ENCODE measurements at regions not wholly inside any gene's neighbourhood (a gene's known extent, or its start where the extent isn't known, plus 50 kb on each side); places are given as distances from the start of the nearest gene placed in this dataset.

DNA sequence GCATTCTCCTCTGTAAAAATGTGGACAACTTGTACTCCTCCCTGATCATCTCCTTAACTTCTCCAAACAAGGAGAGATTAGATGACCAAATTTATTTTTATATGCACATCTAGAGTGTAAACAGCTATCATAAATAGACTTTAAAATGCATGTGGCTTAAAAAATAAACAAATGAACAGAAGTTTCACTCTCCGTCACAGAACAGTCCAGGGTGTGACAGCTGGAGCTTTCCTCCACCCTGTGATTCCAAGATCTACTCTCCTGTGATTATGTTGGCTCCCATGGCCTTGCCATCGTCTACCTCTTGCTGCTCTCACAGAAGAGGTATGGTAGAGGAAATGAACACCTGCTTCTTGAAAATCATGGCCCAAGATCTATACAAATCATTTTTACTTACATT, 560.2 kb downstream of the TOX3 start:
- DNase-seq (ENCODE audit: low read depth in 1 of 2, low spot score in 1 of 2) = no peak
- no peak overlapping the region for H3K4me3 ChIP-seq (replicated peaks; ENCODE audit: insufficient read depth, low read length)
- TF ChIP-seq, protein P1, sequence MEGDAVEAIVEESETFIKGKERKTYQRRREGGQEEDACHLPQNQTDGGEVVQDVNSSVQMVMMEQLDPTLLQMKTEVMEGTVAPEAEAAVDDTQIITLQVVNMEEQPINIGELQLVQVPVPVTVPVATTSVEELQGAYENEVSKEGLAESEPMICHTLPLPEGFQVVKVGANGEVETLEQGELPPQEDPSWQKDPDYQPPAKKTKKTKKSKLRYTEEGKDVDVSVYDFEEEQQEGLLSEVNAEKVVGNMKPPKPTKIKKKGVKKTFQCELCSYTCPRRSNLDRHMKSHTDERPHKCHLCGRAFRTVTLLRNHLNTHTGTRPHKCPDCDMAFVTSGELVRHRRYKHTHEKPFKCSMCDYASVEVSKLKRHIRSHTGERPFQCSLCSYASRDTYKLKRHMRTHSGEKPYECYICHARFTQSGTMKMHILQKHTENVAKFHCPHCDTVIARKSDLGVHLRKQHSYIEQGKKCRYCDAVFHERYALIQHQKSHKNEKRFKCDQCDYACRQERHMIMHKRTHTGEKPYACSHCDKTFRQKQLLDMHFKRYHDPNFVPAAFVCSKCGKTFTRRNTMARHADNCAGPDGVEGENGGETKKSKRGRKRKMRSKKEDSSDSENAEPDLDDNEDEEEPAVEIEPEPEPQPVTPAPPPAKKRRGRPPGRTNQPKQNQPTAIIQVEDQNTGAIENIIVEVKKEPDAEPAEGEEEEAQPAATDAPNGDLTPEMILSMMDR (IDR thresholded peaks at IDR 0.05; ENCODE audit: insufficient read depth, low read length) = no peak
- TF ChIP-seq POLR2AphosphoS5 (IDR thresholded peaks at IDR 0.05; ENCODE audit: low read depth) (no peak), GABPA (IDR thresholded peaks at IDR 0.05; ENCODE audit: low read depth) (no peak), SPI1 (IDR thresholded peaks at IDR 0.05; ENCODE audit: borderline replicate concordance, low read depth) (no peak)
- TF ChIP-seq, protein P2, sequence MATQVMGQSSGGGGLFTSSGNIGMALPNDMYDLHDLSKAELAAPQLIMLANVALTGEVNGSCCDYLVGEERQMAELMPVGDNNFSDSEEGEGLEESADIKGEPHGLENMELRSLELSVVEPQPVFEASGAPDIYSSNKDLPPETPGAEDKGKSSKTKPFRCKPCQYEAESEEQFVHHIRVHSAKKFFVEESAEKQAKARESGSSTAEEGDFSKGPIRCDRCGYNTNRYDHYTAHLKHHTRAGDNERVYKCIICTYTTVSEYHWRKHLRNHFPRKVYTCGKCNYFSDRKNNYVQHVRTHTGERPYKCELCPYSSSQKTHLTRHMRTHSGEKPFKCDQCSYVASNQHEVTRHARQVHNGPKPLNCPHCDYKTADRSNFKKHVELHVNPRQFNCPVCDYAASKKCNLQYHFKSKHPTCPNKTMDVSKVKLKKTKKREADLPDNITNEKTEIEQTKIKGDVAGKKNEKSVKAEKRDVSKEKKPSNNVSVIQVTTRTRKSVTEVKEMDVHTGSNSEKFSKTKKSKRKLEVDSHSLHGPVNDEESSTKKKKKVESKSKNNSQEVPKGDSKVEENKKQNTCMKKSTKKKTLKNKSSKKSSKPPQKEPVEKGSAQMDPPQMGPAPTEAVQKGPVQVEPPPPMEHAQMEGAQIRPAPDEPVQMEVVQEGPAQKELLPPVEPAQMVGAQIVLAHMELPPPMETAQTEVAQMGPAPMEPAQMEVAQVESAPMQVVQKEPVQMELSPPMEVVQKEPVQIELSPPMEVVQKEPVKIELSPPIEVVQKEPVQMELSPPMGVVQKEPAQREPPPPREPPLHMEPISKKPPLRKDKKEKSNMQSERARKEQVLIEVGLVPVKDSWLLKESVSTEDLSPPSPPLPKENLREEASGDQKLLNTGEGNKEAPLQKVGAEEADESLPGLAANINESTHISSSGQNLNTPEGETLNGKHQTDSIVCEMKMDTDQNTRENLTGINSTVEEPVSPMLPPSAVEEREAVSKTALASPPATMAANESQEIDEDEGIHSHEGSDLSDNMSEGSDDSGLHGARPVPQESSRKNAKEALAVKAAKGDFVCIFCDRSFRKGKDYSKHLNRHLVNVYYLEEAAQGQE (IDR thresholded peaks at IDR 0.05; ENCODE audit: insufficient replicate concordance, low read depth) = no peak

DNA sequence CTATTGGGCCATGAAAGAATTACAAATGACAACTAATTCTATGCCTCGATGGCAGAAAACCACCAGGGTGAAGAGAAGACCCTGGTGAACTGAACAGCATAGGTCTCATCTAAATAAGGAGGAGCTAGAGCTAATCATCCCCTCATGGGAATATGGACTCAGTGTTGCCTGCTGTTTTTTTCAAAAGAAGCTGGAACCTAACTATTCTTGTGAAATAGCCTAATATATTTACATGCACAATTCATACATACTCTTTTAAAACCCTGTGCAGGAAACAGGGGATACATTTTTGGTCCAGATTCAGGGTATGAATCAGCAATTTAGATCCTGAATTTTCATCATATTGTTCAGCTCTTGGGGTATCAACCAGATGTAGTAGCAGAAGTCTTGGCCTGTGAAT, 560.6 kb downstream of the TOX3 start:
- DNase-seq (ENCODE audit: low read depth in 1 of 2, low spot score in 1 of 2) = no peak
- no peak for TF ChIP-seq POLR2AphosphoS5 (IDR thresholded peaks at IDR 0.05; ENCODE audit: low read depth)
- TF ChIP-seq, protein P2 (IDR thresholded peaks at IDR 0.05; ENCODE audit: insufficient replicate concordance, low read depth) = no peak
- TF ChIP-seq, protein P1 (IDR thresholded peaks at IDR 0.05; ENCODE audit: insufficient read depth, low read length) = no peak
- TF ChIP-seq GABPA (IDR thresholded peaks at IDR 0.05; ENCODE audit: low read depth) = no peak
- TF ChIP-seq SPI1 (IDR thresholded peaks at IDR 0.05; ENCODE audit: borderline replicate concordance, low read depth) = no peak
- H3K27me3 ChIP-seq (ENCODE audit: insufficient read depth, poor library complexity, severe bottlenecking) = no peaks in the 10 kb centered on the region
- no peak overlapping the region for H3K4me3 ChIP-seq (replicated peaks; ENCODE audit: insufficient read depth, low read length)
- no peak overlapping the region for H3K27ac ChIP-seq (replicated peaks)

More for the DNA sequence above, 560.2 kb downstream of the TOX3 start:
- no peak overlapping the region for H3K27ac ChIP-seq (replicated peaks)
- H3K27me3 ChIP-seq (ENCODE audit: insufficient read depth, poor library complexity, severe bottlenecking) = no peaks in the 10 kb centered on the region

DNA sequence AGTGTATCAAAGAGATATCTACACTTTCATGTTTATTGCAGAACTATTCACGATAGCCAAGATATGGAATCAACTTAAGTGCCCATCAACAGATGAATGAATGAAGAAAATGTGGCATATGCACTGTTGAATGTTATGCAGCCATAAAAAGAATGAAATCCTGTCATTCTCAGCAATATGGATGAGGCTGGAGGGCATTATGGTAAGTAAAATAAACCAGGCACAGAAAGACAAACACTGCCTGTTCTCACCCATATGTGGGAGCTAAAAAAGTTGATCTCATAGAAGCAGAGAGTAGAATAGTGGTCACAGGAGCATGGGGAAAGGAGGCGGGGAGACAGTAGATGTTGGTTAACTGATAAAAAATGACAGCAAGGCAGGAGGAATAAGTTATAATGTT, 561.8 kb downstream of the TOX3 start:
- H3K27me3 ChIP-seq (ENCODE audit: insufficient read depth, poor library complexity, severe bottlenecking) = no peaks in the 10 kb centered on the region
- TF ChIP-seq POLR2AphosphoS5 (IDR thresholded peaks at IDR 0.05; ENCODE audit: low read depth) (no peak), GABPA (IDR thresholded peaks at IDR 0.05; ENCODE audit: low read depth) (no peak), SPI1 (IDR thresholded peaks at IDR 0.05; ENCODE audit: borderline replicate concordance, low read depth) (no peak)
- TF ChIP-seq, protein P1 (IDR thresholded peaks at IDR 0.05; ENCODE audit: insufficient read depth, low read length) = no peak
- TF ChIP-seq, protein P2 (IDR thresholded peaks at IDR 0.05; ENCODE audit: insufficient replicate concordance, low read depth) = no peak
- H3K27ac ChIP-seq (replicated peaks) = no peak overlapping the region
- no peak overlapping the region for H3K4me3 ChIP-seq (replicated peaks; ENCODE audit: insufficient read depth, low read length)
- no peak for DNase-seq (ENCODE audit: low read depth in 1 of 2, low spot score in 1 of 2)

All from HL-60 (cell line).